H1 (cell line): ENCODE measurements at regions not wholly inside any gene's neighbourhood (a gene's known extent, or its start where the extent isn't known, plus 50 kb on each side); places are given as distances from the start of the nearest gene placed in this dataset.

Experiments
- CTCF ChIA-PET: fragments of 300-600 bp; sonication (Branson Sonifier 250); formaldehyde crosslinking; loops from one replicate; lab custom pipeline; 2021; ENCODE audit not compliant: partially characterized antibody; lab: Charles Lee
- POLR2A ChIA-PET: fragments of 300-600 bp; sonication (Branson Sonifier 250); formaldehyde crosslinking; loops from one replicate; lab custom pipeline; 2021; ENCODE audit warnings: inconsistent platforms; ENCODE audit not compliant: partially characterized antibody; lab: Charles Lee
- DNase-seq, 2 experiments: peaks; one replicate each; pipeline versions ENCODE4 v3.0.0 to v3.0.0-alpha.2; 2010 to 2022; ENCODE audit warnings: low spot score in 2 of 2, low read depth in 1 of 2, mixed read lengths in 1 of 2
- FAIRE-seq: peaks from 2 replicates; lab custom pipeline; 2011; peaks lifted over from hg19 to GRCh38; lab: Jason Lieb, UNC
- H2AFZ ChIP-seq: 2 replicates; pipeline ENCODE4 v1.8.1; 2012; ENCODE audit warnings: low read length, inconsistent platforms
- H2AK5ac ChIP-seq: 2 replicates; pipeline ENCODE4 v1.6.1; 2013; ENCODE audit warnings: low read depth, low read length
- H2BK120ac ChIP-seq: replicated peaks from 2 replicates; pipeline ENCODE3; 2013; ENCODE audit warnings: low read depth, low read length, inconsistent platforms
- H2BK12ac ChIP-seq: 2 replicates; pipeline ENCODE4 v1.6.1; 2013; ENCODE audit warnings: low read depth, low read length
- H2BK15ac ChIP-seq: 2 replicates; pipeline ENCODE4 v1.6.1; 2013; ENCODE audit warnings: low read length
- H2BK20ac ChIP-seq: 2 replicates; pipeline ENCODE4 v1.6.1; 2013; ENCODE audit warnings: low read length
- H2BK5ac ChIP-seq: 2 replicates; pipeline ENCODE4 v1.6.1; 2013; ENCODE audit warnings: low read depth, low read length
- H3K14ac ChIP-seq: 2 replicates; pipeline ENCODE4 v1.6.1; 2013; ENCODE audit warnings: inconsistent platforms; ENCODE audit not compliant: insufficient read length
- H3K18ac ChIP-seq: 2 replicates; pipeline ENCODE4 v1.6.1; 2013; ENCODE audit warnings: low read length; ENCODE audit errors: extremely low read depth
- H3K23ac ChIP-seq: 2 replicates; pipeline ENCODE4 v1.6.1; 2013; ENCODE audit warnings: inconsistent platforms; ENCODE audit not compliant: insufficient read length
- H3K23me2 ChIP-seq: 2 replicates; pipeline ENCODE4 v1.6.1; 2013; ENCODE audit warnings: low read depth, low read length
- H3K27ac ChIP-seq: 2 replicates; pipeline ENCODE4 v1.6.1; 2011; ENCODE audit warnings: low read depth, low read length, inconsistent platforms
- H3K27me3 ChIP-seq, 4 experiments: replicated peaks in 1 of 4; 1 replicate in 1 of 4; 2 replicates in 3 of 4; pipeline versions ENCODE4 v1.6.1 to v1.8.1; 2011 to 2013; ENCODE audit warnings: low read length in 3 of 4, mild to moderate bottlenecking in 3 of 4, inconsistent platforms in 2 of 4, mixed read lengths in 2 of 4, moderate library complexity in 1 of 4; ENCODE audit not compliant: control insufficient read depth in 3 of 4, insufficient read depth in 3 of 4; ENCODE audit errors: extremely low read depth in 1 of 4
- H3K36me3 ChIP-seq, 4 experiments: 2 replicates each; pipeline versions ENCODE4 v1.6.1 to v1.8.1; 2011 to 2013; ENCODE audit warnings: mild to moderate bottlenecking in 4 of 4, low read length in 3 of 4, moderate library complexity in 2 of 4, control low read depth in 1 of 4, inconsistent platforms in 1 of 4; ENCODE audit not compliant: insufficient read depth in 4 of 4, control insufficient read depth in 2 of 4
- H3K4ac ChIP-seq: replicated peaks from 2 replicates; pipeline ENCODE3; 2013; ENCODE audit warnings: low read length, low read depth, mixed read lengths, inconsistent platforms; ENCODE audit not compliant: insufficient read length
- H3K4me1 ChIP-seq, 4 experiments: replicated peaks in 1 of 4; 1 replicate in 1 of 4; 2 replicates in 3 of 4; pipeline versions ENCODE4 v1.6.1 to v1.8.1; 2011 to 2013; ENCODE audit warnings: low read length in 3 of 4, inconsistent platforms in 2 of 4, mixed read lengths in 1 of 4; ENCODE audit not compliant: insufficient read depth in 4 of 4, control insufficient read depth in 3 of 4
- H3K4me2 ChIP-seq, 2 experiments: 2 replicates each; pipeline versions ENCODE4 v1.6.1 to v1.8.1; 2011 to 2013; ENCODE audit warnings: low read depth in 2 of 2, low read length in 2 of 2, control low read depth in 1 of 2, inconsistent platforms in 1 of 2, mild to moderate bottlenecking in 1 of 2; ENCODE audit not compliant: insufficient read depth in 1 of 2
- H3K4me3 ChIP-seq, 4 experiments: fragments of 200-600, 300-600 bp in 1 of 4; sonication (generic), shearing (Covaris generic), sonication (Bioruptor Twin) in 1 of 4; 2 replicates each; pipeline versions ENCODE4 v1.5.1 to v1.8.1; 2011 to 2016; ENCODE audit warnings: low read length in 4 of 4, low read depth in 3 of 4, control low read depth in 2 of 4, inconsistent platforms in 2 of 4, mild to moderate bottlenecking in 2 of 4, mixed read lengths in 1 of 4, moderate library complexity in 1 of 4; ENCODE audit not compliant: insufficient read depth in 2 of 4; ENCODE audit errors: extremely low read depth in 1 of 4
- H3K56ac ChIP-seq: replicated peaks from 2 replicates; pipeline ENCODE3; 2013; ENCODE audit warnings: low read depth, mild to moderate bottlenecking, mixed read lengths, low read length, inconsistent platforms; ENCODE audit not compliant: insufficient read length
- H3K79me1 ChIP-seq: 2 replicates; pipeline ENCODE4 v1.6.1; 2013; ENCODE audit warnings: low read depth, low read length, control low read depth
- H3K79me2 ChIP-seq, 2 experiments: 2 replicates each; pipeline versions ENCODE4 v1.6.1 to v1.8.1; 2012 to 2013; ENCODE audit warnings: low read length in 2 of 2, mild to moderate bottlenecking in 2 of 2, inconsistent platforms in 1 of 2; ENCODE audit not compliant: insufficient read depth in 2 of 2, control insufficient read depth in 1 of 2
- H3K9ac ChIP-seq, 4 experiments: replicated peaks in 1 of 4; 1 replicate in 1 of 4; 2 replicates in 3 of 4; pipeline versions ENCODE4 v1.6.1 to v1.8.1; 2011 to 2013; ENCODE audit warnings: low read depth in 3 of 4, low read length in 3 of 4, control low read depth in 2 of 4, mild to moderate bottlenecking in 2 of 4, moderate library complexity in 2 of 4, inconsistent platforms in 1 of 4; ENCODE audit errors: extremely low read depth in 1 of 4
- H3K9me3 ChIP-seq, 2 experiments: 2 replicates each; pipeline versions ENCODE4 v1.6.1 to v1.8.1; 2012 to 2013; ENCODE audit warnings: mild to moderate bottlenecking in 2 of 2, moderate library complexity in 2 of 2, control low read depth in 1 of 2, inconsistent platforms in 1 of 2, low read depth in 1 of 2, low read length in 1 of 2, mixed read lengths in 1 of 2; ENCODE audit not compliant: insufficient read depth in 2 of 2
- H4K20me1 ChIP-seq, 2 experiments: replicated peaks in 1 of 2; 2 replicates each; pipeline versions ENCODE3 to v1.8.1; 2011 to 2013; ENCODE audit warnings: inconsistent platforms in 2 of 2, low read length in 2 of 2, mild to moderate bottlenecking in 1 of 2; ENCODE audit not compliant: insufficient read depth in 2 of 2, control insufficient read depth in 1 of 2
- H4K5ac ChIP-seq: 2 replicates; pipeline ENCODE4 v1.6.1; 2013; ENCODE audit warnings: low read length, low read depth, mixed read lengths, inconsistent platforms; ENCODE audit not compliant: insufficient read length
- H4K8ac ChIP-seq: 2 replicates; pipeline ENCODE4 v1.8.0; 2013; ENCODE audit warnings: mild to moderate bottlenecking, moderate library complexity, low read length, inconsistent platforms; ENCODE audit not compliant: insufficient read depth; ENCODE audit errors: extremely low read depth
- H4K91ac ChIP-seq: replicated peaks from 2 replicates; pipeline ENCODE3; 2013; ENCODE audit warnings: low read length, mixed read lengths, inconsistent platforms; ENCODE audit not compliant: insufficient read length
- BCL11A ChIP-seq, 2 experiments: IDR thresholded peaks; one replicate each; pipeline ENCODE4 v1.6.1; 2011; ENCODE audit warnings: low read depth in 2 of 2, low read length in 2 of 2, mild to moderate bottlenecking in 2 of 2
- CBX5 ChIP-seq: fragments of 300-800, 300-1000 bp; sonication (generic); IDR thresholded peaks from 2 replicates; pipeline ENCODE4 v1.7.1; 2016; ENCODE audit warnings: antibody characterized with exemption, low read length, low read depth
- EZH2 ChIP-seq: fragments of 200-600 bp; sonication (generic); IDR thresholded peaks from 2 replicates; pipeline ENCODE4 v1.7.1; 2012; ENCODE audit warnings: low read depth, mild to moderate bottlenecking, moderate library complexity, low read length, inconsistent platforms; ENCODE audit not compliant: severe bottlenecking
- NRF1 ChIP-seq: IDR thresholded peaks from 2 replicates; pipeline ENCODE4 v1.6.1; 2011; ENCODE audit warnings: mild to moderate bottlenecking, low read depth, low read length, improper control_type of control experiment
- RFX5 ChIP-seq: IDR thresholded peaks from 2 replicates; pipeline ENCODE4 v1.6.1; 2011; ENCODE audit warnings: low read depth, low read length, improper control_type of control experiment, borderline replicate concordance
- RXRA ChIP-seq: IDR thresholded peaks from 2 replicates; pipeline ENCODE4 v1.6.1; 2011; ENCODE audit warnings: low read depth, mild to moderate bottlenecking, low read length, moderate library complexity; ENCODE audit not compliant: insufficient read depth
- SAP30 ChIP-seq: fragments of 300-600 bp; sonication (generic); IDR thresholded peaks from 2 replicates; pipeline ENCODE4 v1.7.1; 2012; ENCODE audit warnings: low read length, moderate library complexity, mild to moderate bottlenecking, inconsistent platforms; ENCODE audit not compliant: insufficient read depth, insufficient replicate concordance
- SIRT6 ChIP-seq: IDR thresholded peaks from one replicate; pipeline ENCODE4 v1.7.1; 2012; ENCODE audit warnings: low read length, inconsistent platforms
- SP2 ChIP-seq: IDR thresholded peaks from 2 replicates; pipeline ENCODE4 v1.6.1; 2012; ENCODE audit warnings: mild to moderate bottlenecking, low read length, inconsistent platforms
- SP4 ChIP-seq: IDR thresholded peaks from 2 replicates; pipeline ENCODE4 v1.6.1; 2012; ENCODE audit warnings: low read length, inconsistent platforms
- TEAD4 ChIP-seq: IDR thresholded peaks from 2 replicates; pipeline ENCODE4 v1.6.1; 2012; ENCODE audit warnings: low read depth, low read length, inconsistent platforms, mixed read lengths
- YY1 ChIP-seq: IDR thresholded peaks from 2 replicates; pipeline ENCODE4 v1.6.1; 2011; ENCODE audit warnings: low read depth, mild to moderate bottlenecking, low read length
- WGBS, 2 experiments: shearing (Covaris generic) in 1 of 2; methylation state at CpG; one replicate each; pipeline versions ENCODE4 v1.1.6 to v1.1.7; 2013 to 2015; ENCODE audit warnings: low lambda C conversion rate in 2 of 2, mixed read lengths in 2 of 2, inconsistent platforms in 1 of 2, low coverage in 1 of 2, missing lambda C conversion rate in 1 of 2; ENCODE audit not compliant: insufficient replicate concordance in 2 of 2, insufficient coverage in 1 of 2, insufficient read length in 1 of 2; ENCODE audit errors: extremely low coverage in 1 of 2, missing lambda C conversion rate in 1 of 2; 5-methylcytosine and 5-hydroxymethylcytosine counted together
- TF ChIP-seq, protein P1 (sequence below): IDR thresholded peaks from 2 replicates; pipeline ENCODE4 v1.6.1; 2012; ENCODE audit warnings: low read length, inconsistent platforms

DNA sequence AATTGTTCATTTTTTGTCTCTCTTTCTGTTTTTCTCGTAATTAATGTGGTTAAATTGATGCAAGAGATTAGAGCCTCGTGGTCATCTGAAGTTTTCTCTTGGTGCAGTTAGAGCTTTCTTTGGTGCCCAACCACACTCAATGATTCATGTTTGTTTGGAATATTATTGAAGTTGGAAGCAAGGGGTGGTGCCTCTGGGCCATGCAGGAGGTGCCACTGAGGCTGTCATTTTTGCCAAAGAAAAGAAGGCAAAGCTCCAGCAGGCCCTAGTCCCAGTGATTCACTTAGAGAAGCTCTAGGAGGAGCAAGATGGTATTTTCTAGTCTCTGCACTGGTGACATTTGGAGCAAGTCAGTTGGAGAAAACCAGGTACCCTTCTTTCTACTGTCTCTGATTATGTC is 144.5 kb upstream of the RALGAPA2 start:
- no peaks in the 10 kb centered on the region for H3K4me1 ChIP-seq
- no peak overlapping the region for H2BK20ac ChIP-seq
- H3K27ac ChIP-seq = no peak overlapping the region
- H4K5ac ChIP-seq = no peak overlapping the region
- H3K56ac ChIP-seq = no peak overlapping the region
- no peak for FAIRE-seq
- no peak overlapping the region for H3K4me2 ChIP-seq
- no peaks in the 10 kb centered on the region for H3K27me3 ChIP-seq
- no peaks in the 10 kb centered on the region for H4K20me1 ChIP-seq
- 88% methylated on average over 2 of the region's 2 CpGs; no CpG with 5 or more reads in 1 of the 2 experiments for whole genome bisulfite sequencing, 2 experiments
- H3K14ac ChIP-seq = no peak overlapping the region
- no peak overlapping the region for H4K8ac ChIP-seq
- H3K23me2 ChIP-seq = no peaks in the 10 kb centered on the region
- ChIA-PET POLR2A (no interaction called here), CTCF (interaction anchor here (0.6 to 1.9 kb wide), 4 partner anchors 17 to 646 kb away, joined by 3 to 7 read pairs (median 4); no protein-coding TSS in a partner anchor)
- no peak overlapping the region for H2AFZ ChIP-seq
- peaks cover 0 to 3% of the 10 kb centered on the region in 2 experiments; a peak in 1 of 4 replicates for H3K9me3 ChIP-seq
- no peak overlapping the region for H4K91ac ChIP-seq
- no peak for DNase-seq
- no peak overlapping the region for H3K9ac ChIP-seq
- H3K23ac ChIP-seq = no peak overlapping the region
- H2BK15ac ChIP-seq = no peak overlapping the region
- H3K18ac ChIP-seq = no peak overlapping the region
- H2BK120ac ChIP-seq = no peak overlapping the region
- no peak overlapping the region for H2AK5ac ChIP-seq
- H3K4ac ChIP-seq = no peak overlapping the region
- no peaks in the 10 kb centered on the region for H3K79me2 ChIP-seq
- no peaks in the 10 kb centered on the region for H3K79me1 ChIP-seq
- no peak overlapping the region for H2BK5ac ChIP-seq
- no peaks in the 10 kb centered on the region for H3K36me3 ChIP-seq
- H3K4me3 ChIP-seq = no peak overlapping the region
- H2BK12ac ChIP-seq = no peak overlapping the region
- TF ChIP-seq CBX5 (no peak), SP2 (no peak), BCL11A (IDR thresholded peaks at IDR 0.05; ENCODE audit: low read depth in 2 of 2, low read length in 2 of 2) (no peak), RFX5 (no peak), SP4 (no peak), SAP30 (no peak), RXRA (no peak), EZH2 (no peak), NRF1 (no peak), YY1 (no peak), SIRT6 (no peak), TEAD4 (no peak)
- TF ChIP-seq, protein P1, sequence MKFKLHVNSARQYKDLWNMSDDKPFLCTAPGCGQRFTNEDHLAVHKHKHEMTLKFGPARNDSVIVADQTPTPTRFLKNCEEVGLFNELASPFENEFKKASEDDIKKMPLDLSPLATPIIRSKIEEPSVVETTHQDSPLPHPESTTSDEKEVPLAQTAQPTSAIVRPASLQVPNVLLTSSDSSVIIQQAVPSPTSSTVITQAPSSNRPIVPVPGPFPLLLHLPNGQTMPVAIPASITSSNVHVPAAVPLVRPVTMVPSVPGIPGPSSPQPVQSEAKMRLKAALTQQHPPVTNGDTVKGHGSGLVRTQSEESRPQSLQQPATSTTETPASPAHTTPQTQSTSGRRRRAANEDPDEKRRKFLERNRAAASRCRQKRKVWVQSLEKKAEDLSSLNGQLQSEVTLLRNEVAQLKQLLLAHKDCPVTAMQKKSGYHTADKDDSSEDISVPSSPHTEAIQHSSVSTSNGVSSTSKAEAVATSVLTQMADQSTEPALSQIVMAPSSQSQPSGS = no peak
